ENCODE measurements at regions not wholly inside any gene's neighbourhood (a gene's known extent, or its start where the extent isn't known, plus 50 kb on each side); places are given as distances from the start of the nearest gene placed in this dataset.
"Not testable (repeated sequence)": the region's sequence is repeated elsewhere in the genome, so short reads cannot be mapped to it uniquely, and the experiment has no call there.

DNA sequence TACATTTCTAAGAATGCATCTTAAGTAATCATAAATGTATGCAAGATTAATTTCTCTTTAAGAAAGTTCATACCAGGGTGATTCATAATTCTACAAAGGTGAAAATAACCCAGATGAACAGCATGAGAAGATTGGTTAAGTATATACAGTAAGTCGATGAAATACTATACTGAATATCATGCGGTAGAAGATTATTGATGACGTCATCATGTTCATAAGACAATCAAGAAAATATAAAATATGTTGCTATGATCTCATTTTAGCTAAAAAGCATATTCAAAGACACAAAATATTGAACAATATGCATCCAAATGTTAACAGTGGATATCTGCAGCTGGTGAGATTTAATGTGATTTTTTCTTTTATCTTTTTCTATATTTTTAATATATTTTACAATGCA lies 312.0 kb upstream of the FGF13 start:
- DNase-seq, result no peak

- peak; percentile 58 for DNase-seq
Observed at GRCh38 chrX:139020801-139021200, 309.3 kb upstream of the FGF13 start.

DNA sequence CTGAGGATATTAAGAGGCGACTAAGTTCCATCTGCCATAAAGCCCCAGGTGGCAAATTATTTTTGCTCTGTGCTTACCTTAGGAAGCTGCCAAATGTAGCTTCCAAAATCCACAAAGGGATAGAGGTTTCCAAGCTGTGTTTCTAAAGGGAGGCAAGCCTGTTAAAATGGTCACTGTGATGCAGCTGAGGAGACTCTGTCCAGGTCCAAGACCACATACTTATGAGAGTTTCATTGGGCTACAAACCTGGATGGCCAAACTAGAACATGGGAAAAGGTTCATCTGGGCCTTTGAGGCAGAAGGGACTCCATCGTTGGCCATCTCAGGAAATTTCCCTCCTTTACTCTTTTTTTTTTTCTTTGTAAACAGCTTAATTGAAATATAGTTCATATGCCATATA lies 306.9 kb upstream of the FGF13 start:
- DNase-seq, result no peak

DNA sequence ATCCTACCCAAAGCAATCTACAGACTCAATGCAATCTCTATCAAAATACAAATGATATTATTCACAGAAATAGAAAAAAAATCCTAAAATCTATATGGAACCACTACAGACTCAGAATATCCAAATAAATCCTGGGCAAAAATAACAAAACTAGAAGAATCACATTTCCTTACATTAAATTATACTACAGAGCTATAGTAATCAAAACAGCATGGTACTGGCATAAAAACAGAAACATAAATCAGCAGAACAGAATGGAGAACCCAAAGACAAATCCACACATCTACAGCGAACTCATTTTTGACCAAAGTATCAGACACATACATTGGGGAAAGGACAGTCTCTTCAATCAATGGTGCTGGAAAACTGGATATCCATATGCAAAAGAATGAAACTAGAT lies 304.1 kb upstream of the FGF13 start:
- DNase-seq, result no peak

DNA sequence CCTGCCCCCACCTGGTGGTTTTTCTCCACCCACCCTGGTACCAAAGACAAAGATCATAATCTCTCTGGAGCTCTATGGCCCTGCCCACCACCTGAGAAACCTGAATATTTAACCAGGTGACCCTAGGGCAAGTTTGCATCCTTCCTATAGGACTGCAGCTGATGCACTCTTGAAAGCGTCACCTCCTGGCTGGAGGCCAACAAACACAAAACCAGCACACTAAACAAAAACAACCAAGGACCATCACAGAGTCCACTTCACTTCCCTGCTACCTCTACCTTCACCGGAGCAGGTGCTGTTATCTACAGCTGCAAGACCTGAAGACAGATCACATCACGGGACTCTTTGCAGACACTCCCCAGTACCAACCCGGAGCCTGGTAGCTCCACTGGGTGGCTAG lies 296.7 kb upstream of the FGF13 start:
- no peak for DNase-seq

GRCh38 chrX:139003856-139004527 lies 292.5 kb upstream of the FGF13 start:
- not testable (repeated sequence) for DNase-seq

GRCh38 chrX:139002319-139002718 lies 290.8 kb upstream of the FGF13 start:
- DNase-seq, result no peak

- no peak for DNase-seq
Observed at GRCh38 chrX:138996268-138996667, 284.8 kb upstream of the FGF13 start.

DNA sequence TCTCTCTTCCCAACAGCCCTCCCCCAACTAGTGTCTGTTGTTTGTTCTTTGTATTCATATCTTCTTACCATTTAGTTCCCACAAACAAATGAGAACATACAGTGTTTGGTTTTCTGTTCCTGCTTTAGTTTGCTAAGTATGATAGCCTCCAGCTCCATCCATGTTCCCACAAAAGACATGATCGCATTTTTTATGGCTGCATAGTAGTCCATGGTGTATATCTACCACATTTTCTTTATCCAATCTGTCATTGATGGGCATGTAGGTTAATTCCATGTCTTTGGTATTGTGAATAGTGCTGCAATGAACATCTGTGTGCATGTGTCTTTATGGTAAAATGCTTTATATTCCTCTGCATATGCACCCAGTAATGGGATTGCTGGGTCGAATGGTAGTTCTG lies 283.9 kb upstream of the FGF13 start:
- no peak for DNase-seq

DNA sequence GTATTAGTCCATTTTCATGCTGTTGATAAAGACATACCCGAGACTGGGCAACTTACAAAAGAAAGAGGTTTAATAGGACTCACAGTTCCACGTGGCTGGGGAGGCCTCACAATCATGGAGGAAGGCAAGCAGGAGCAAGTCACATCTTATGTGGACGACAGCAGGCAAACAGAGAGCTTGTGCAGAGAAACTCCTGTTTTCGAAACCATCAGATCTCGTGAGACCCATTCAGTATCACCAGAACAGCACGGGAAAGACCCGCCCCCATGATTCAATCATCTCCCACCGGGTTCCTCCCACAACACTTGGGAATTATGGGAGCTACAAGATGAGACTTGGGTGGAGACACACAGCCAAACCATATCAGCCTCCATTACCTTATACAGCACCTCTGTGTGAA lies 278.9 kb upstream of the FGF13 start:
- not testable (repeated sequence) for DNase-seq

GRCh38 chrX:138986866-138987265 lies 275.3 kb upstream of the FGF13 start:
- no peak for DNase-seq

GRCh38 chrX:138986235-138986634 lies 274.7 kb upstream of the FGF13 start:
- DNase-seq, result peak; percentile 29

GRCh38 chrX:138982365-138982764 lies 270.8 kb upstream of the FGF13 start:
- DNase-seq, result peak; percentile 73

DNA sequence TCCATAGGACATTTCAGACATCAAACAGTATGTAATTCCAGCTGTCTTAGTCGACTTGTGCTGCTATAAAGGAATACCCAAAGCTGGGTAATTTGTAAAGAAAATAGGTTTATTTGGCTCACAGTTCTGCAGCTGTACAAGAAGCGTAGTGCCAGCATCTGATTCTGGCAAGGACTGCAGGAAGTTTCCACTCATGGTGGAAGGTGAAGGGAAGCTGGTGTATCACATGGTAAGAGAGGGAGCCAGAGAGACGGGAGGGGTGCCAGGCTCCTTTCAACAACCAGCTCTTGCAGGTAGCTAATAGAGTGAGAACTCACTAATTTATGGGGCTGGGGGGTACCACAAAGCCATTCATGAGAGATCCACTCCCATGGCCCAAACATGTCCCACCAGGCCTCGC lies 253.0 kb upstream of the FGF13 start:
- no peak for DNase-seq

- DNase-seq, result not testable (repeated sequence)
Observed at GRCh38 chrX:138962419-138962818, 250.9 kb upstream of the FGF13 start.

- no peak for DNase-seq
Observed at GRCh38 chrX:138954976-138955375, 243.5 kb upstream of the FGF13 start.

- DNase-seq, result no peak
Observed at GRCh38 chrX:138946926-138947325, 235.4 kb upstream of the FGF13 start.

DNA sequence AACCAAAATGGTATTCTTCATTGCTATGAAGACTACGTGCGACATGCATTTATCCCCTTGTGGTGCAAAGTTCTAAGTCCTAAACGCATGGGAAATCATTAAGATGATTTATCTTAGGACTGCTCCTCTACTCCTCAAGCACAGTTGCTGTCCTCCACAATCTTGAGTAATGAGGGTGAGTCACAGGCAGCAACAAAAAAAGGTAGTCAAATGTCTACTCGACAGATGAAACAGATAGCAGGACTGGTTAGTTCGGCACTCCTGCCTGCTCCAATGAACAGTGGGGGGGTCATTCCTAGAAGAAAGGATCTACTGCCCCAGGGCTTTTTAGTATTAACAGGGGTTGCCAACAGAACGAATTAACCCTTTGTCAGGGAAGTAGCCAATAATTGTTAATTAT lies 233.7 kb upstream of the FGF13 start:
- peak; percentile 20 for DNase-seq

- no peak for DNase-seq
Observed at GRCh38 chrX:138939038-138939437, 227.5 kb upstream of the FGF13 start.

GRCh38 chrX:138938003-138938402 lies 226.5 kb upstream of the FGF13 start:
- DNase-seq, result no peak

GRCh38 chrX:138931212-138931611 lies 219.7 kb upstream of the FGF13 start:
- DNase-seq, result no peak

DNA sequence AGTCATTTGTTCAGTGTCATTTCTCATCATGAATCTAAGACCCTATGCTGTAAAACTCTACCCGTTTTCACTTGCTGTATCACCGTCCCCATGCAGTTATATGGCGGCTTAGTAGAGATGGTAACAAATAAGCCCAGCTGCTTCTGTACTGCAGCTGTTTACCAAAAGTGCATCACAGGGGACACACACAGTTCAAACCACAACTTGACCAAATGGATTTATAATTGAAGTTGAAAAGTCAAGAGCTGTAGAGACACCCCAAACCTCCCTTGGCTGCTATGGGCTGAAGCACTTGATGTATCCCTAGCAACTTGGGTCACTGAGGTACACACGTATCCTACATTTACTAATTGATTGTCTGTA lies 219.0 kb upstream of the FGF13 start:
- no peak for DNase-seq

GRCh38 chrX:138929926-138930582 lies 218.5 kb upstream of the FGF13 start:
- DNase-seq, result no peak

DNA sequence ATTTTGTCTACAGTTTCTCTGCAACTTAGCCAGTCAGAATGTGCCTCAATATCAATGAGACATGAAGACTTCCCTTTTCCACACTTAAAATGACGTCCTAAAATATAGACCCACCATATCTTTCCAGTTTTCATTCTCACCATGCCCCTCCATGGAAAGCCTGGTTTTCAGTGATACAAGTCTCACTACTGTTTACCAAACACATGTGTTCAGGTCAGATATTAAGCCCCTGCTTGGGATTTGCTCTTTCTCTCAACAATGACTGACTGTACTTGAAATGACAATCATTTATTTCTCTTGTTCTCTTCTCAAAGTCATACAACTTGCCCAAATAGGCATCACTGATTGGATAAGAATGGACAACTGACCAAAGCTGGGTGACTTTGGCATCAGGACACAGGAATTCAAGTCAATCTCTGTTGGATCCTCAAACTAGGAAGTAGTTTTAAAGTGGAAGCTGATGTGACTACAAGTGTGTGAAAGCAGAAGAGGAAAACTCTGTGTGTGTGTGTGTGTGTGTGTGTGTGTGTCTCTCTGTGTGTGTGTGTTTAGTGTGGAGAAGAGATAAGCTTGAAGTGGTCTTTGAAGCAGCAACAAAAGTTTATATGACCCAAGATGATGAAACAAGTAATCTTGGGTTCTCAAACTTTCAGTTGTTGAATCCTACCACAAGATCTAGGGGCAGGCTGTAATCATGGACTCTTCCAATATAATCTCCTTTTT lies 217.4 kb upstream of the FGF13 start:
- peak; percentile 54 for DNase-seq

All from MV-4-11 (cell line).